LNCAP (cell line): ENCODE measurements at regions not wholly inside any gene's neighbourhood (a gene's known extent, or its start where the extent isn't known, plus 50 kb on each side); places are given as distances from the start of the nearest gene placed in this dataset.

ENCODE experiments used
- TF ChIP-seq, protein P1 (sequence below): fragments of 450-650 bp; IDR thresholded peaks from 2 replicates; pipeline ENCODE4 v1.5.1; 2017; ENCODE audit warnings: mild to moderate bottlenecking

DNA sequence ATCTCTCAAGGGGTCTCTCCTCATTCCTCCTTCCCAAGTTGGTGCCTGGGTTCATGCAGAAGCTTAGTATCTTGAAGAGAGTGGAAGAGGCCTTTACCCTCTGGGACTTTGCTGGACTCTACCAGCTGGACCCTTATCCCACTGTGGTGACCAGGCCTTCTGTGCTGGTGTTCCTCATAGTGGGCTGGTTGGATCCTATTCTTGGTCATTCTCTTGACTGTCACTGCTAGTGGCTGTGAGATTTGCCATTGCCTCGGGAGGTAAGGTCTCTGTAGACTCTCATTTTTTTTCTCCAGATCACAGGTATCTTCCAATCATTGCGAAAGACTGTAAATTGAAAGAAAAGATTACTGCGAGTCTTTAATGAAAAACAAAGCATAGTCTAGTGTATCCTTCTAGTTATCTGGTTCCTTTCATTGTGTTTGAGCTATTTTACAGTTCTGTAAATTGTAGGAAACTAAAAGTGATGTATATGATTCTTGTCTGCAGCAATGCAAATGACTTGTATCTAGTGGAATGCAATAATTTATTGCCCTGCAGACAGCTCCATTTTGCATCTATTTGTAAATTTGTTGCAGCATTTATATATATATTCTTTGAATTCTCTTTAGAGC is 217.9 kb downstream of the AEBP2 start:
- TF ChIP-seq, protein P1, sequence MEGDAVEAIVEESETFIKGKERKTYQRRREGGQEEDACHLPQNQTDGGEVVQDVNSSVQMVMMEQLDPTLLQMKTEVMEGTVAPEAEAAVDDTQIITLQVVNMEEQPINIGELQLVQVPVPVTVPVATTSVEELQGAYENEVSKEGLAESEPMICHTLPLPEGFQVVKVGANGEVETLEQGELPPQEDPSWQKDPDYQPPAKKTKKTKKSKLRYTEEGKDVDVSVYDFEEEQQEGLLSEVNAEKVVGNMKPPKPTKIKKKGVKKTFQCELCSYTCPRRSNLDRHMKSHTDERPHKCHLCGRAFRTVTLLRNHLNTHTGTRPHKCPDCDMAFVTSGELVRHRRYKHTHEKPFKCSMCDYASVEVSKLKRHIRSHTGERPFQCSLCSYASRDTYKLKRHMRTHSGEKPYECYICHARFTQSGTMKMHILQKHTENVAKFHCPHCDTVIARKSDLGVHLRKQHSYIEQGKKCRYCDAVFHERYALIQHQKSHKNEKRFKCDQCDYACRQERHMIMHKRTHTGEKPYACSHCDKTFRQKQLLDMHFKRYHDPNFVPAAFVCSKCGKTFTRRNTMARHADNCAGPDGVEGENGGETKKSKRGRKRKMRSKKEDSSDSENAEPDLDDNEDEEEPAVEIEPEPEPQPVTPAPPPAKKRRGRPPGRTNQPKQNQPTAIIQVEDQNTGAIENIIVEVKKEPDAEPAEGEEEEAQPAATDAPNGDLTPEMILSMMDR = no peak

DNA sequence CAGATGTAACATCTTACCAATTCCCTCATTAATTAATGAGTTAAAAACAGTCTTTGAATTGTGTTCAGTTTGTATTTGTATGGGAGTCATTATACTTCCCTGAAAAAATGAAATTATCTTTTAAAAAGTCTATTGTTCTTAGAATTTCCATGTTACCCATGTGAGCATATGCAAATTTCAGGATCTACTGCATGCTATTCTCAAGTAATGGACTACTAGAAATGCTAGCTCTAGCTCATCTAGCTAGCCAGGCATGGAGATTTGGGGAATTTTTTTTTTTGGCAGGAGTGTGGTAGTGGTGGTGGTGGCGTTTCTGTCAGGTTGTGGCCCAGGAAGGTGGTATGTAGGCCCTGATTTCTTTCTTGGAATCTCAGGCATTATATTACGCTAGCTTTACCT is 218.4 kb downstream of the AEBP2 start:
- TF ChIP-seq, protein P1 = no peak

DNA sequence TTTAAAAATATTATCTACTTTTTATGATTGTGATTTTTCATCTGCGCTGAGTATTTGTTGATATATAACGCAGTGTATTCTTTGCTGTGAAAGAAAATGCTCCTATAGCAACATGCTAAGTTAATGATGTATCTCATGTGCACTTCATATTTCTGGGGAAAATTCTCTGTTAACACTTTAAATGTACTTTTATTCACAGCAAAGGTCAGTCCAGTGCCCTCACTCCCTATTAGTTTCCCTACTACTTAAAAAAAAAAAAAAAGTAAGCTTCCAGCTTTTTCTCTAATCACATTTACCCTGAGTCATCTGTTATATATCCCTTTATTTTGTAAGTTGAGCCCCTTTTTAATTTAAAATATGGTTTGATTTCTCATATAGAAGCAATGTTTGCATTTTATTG is 219.8 kb downstream of the AEBP2 start:
- TF ChIP-seq, protein P1 = no peak

DNA sequence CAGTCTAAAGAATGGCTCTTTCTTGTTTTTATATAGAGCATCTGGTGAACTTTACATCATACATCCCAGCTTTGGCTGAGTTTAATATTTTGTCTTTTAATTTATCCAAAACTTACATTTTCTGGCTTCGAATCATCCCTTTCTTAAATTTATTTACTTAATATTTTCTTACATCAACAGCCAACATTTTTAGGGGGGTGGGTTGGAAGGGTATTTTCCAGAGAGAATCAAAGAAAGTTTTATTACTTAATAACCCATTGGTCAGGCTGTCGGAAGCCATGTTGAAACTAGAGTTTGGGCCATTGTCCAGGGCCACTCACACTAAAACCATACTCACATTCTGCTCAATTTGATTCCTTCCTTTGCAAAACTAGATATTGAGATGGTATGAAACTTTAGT is 220.2 kb downstream of the AEBP2 start:
- TF ChIP-seq, protein P1 = no peak

DNA sequence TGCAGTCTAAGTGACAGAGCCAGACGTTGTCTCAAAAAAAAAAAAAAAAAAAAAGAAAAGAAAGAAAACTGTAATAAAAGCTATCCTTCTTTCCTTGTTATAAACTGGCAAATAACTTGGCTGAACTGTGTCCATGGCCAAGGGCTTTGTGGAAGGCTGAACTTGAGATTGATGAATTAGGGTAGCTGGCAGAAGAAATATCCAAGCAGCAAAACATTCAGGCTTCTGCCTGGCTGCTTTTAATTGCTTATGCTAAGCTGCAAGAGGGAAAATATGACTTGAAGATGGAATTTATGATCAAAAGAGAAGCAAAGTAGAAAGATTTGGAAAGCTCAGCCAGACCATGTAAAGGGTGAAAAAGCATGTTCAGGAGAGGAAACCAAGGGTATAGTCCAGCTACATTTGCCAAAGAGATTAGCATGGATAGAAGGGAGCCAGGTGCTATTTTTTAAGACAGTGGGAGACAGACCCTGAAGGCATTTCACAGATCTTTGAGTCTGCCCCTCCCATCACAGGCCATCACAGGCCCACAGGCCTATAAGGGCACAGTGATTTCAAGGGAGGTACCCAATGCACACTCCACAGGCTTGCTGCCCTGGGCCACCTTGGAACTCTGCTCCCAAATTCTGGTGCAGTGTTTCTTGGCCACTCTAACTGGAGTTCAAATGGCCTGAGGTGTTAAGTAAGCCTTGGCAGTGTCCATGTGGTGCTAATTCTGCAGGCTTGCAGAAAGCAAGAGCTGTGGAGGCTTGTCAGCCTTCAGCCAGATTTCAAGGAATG is 226.0 kb downstream of the AEBP2 start:
- TF ChIP-seq, protein P1 = no peak

DNA sequence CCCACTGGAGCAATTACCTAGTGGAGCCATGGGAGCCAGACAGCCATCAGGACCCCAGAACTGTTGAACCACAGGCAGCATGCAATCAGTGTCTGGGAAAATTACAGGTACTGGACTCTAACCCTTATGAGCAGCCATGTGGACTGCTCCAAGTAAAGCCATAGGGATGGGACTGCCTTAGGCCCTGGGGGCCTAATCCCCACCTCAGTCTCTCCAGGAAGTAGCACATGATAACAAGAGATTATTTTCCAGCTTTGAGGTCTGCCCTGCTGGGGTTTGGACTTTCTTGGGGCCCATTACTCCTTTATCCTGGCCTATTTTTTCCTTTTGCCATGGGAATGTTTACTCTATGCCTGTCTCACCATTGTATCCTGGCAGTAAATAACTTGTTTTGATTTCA is 226.8 kb downstream of the AEBP2 start:
- TF ChIP-seq, protein P1 = no peak

DNA sequence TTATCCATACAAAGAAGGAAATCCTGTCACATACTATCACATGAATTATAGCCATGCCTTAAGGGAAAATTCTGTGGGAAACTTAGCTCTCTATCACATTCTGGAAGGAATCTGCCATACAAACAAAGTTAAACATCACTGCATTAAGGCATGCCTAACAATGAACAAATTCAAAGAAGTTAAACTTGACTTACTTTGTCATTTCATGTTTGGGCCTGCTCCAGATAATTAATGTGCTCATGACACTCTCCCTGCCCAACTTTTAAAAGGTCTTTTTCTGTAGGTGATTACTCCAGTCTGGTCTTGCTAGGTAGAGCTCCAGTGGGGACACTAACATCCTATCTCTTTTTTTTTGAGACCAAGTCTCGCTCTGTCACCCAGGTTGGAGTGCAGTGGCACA is 230.5 kb downstream of the AEBP2 start:
- TF ChIP-seq, protein P1 = no peak
